ENCODE measurements at regions not wholly inside any gene's neighbourhood (a gene's known extent, or its start where the extent isn't known, plus 50 kb on each side); places are given as distances from the start of the nearest gene placed in this dataset.

- no peak for TF ChIP-seq SP2 (IDR thresholded peaks at IDR 0.05; ENCODE audit: extremely low read depth, low read depth, low read length, poor library complexity, severe bottlenecking)
- no peak for TF ChIP-seq ELK3 (CRISPR knock-in tag; IDR thresholded peaks at IDR 0.05)
- TF ChIP-seq, protein P1, sequence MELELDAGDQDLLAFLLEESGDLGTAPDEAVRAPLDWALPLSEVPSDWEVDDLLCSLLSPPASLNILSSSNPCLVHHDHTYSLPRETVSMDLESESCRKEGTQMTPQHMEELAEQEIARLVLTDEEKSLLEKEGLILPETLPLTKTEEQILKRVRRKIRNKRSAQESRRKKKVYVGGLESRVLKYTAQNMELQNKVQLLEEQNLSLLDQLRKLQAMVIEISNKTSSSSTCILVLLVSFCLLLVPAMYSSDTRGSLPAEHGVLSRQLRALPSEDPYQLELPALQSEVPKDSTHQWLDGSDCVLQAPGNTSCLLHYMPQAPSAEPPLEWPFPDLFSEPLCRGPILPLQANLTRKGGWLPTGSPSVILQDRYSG (tag; conservative IDR thresholded peaks at IDR 0.05; ENCODE audit: low read depth) = no peak
- no peak for TF ChIP-seq CUX1 (CRISPR knock-in tag; IDR thresholded peaks at IDR 0.05)
- no peak for TF ChIP-seq POLR2AphosphoS5 (IDR thresholded peaks at IDR 0.05; ENCODE audit: control insufficient read depth, insufficient read depth, low read depth, low read length)
- TF ChIP-seq FIP1L1 (IDR thresholded peaks at IDR 0.05; ENCODE audit: low read depth, low read length, poor library complexity, severe bottlenecking) = no peak
- TF ChIP-seq EP300 (IDR thresholded peaks at IDR 0.05; ENCODE audit: low read length) = no peak
- TF ChIP-seq CTCF (IDR thresholded peaks at IDR 0.05 in 2 of 3, conservative IDR thresholded peaks at IDR 0.05 in 1 of 3; ENCODE audit: insufficient read depth in 2 of 3, low read depth in 1 of 3, low read length in 3 of 3) = no peak
- no peak for TF ChIP-seq CBX5 (IDR thresholded peaks at IDR 0.05; ENCODE audit: borderline replicate concordance, low read depth)
- no peak for TF ChIP-seq NFIC (IDR thresholded peaks at IDR 0.05)
- no peak for TF ChIP-seq ZNF274 (IDR thresholded peaks at IDR 0.05; ENCODE audit: borderline replicate concordance, low read depth, low read length)
- no peak for TF ChIP-seq DEAF1 (CRISPR knock-in tag; IDR thresholded peaks at IDR 0.05)
- no peak for TF ChIP-seq ZNF717 (CRISPR knock-in tag; IDR thresholded peaks at IDR 0.05)
Measured at GRCh38 chr1:218525031-218525430, 179.9 kb downstream of the TGFB2 start.
